NCI-H226 (cell line): ENCODE measurements at regions not wholly inside any gene's neighbourhood (a gene's known extent, or its start where the extent isn't known, plus 50 kb on each side); places are given as distances from the start of the nearest gene placed in this dataset.

Source experiments
- DNase-seq: peaks from one replicate; pipeline ENCODE4 v3.0.0-alpha.2; 2015

DNA sequence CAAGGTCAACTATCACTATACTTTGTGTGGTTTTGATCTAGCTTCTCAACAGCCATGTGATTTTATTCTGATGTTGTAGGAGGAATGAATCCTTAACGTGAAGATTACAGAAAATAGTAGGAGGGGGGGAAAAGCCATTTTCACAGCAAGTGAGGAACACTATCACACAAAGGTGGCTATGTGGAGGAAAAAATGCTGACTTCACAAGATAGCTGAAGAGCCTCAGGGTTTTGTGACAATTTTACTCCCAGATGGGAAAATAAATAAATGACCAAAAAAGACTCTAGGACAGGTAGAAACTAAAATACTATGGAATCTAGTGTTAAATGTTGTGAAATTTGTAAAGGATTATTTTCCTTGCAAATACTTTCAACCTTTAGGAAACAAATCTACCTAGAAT lies 281.0 kb downstream of the ADRA2A start:
- DNase-seq, result no peak

DNA sequence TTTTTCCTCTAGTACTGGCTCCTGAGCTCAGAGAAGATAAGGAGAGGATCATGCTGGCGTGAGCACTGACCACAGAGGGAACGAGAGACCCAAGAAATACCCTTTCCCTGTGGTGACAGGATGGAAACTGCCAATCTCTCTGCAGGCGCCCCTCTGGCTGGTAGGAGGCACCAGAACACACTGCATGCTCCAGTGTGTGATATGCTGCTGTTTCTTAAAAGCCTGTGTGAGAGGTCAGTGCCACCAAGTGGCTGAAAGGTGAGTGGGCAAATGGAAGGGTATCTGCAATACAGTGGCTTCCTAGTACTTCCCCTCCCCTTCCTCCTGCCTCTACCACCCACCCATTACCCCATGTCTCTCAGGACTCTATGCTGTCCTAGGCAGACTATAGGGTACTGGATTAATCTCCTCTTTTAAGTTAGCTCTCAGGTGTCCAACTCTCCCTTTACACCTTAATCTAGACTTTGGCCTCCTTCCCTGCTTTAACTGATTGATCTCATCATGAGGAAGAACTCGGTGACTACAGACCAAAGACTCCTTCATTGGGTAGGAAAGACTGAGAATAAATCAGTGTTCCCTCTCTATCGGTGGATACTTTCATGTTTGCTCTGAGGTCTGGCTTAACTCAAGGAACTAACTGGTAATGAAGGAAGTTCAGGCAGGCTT lies 283.6 kb downstream of the ADRA2A start:
- no peak for DNase-seq

DNA sequence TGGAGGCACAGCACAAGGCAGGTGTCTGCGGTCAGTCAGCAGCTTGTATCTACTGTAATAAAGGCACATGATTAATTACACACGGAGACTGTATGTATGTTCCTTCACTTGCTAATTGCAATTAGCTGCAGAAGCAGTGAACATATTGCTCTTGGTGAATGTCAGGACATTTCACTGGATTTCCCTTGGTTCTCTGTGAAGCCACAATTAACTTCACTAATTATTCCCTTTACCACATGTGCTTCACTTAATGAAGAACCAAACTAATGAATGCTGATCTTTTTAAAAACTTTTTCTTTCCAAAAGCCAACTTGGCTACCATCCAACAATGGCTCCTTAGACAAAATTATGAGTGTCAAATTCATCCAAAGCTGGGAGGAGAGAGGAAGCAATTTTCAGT lies 290.7 kb downstream of the ADRA2A start:
- no peak for DNase-seq

DNA sequence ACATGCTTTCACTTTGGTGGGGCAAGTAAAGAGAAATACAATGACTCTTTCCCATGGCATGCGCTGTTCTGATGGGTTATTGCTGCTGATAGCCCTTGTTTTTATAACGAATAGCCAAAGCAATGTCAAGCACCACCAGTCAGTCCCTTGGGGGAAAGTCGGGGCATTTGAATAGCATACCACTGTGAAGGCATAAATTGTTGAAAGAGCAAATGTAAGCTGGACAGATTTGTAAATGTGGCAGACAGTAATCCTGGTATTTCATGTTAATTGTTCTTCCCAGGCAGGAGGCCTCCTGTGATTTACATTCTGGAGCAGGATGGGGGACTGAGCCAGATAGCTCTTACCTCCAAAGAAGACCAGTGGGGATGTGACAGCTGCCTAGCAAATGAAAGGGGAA lies 293.3 kb downstream of the ADRA2A start:
- DNase-seq, result no peak

DNA sequence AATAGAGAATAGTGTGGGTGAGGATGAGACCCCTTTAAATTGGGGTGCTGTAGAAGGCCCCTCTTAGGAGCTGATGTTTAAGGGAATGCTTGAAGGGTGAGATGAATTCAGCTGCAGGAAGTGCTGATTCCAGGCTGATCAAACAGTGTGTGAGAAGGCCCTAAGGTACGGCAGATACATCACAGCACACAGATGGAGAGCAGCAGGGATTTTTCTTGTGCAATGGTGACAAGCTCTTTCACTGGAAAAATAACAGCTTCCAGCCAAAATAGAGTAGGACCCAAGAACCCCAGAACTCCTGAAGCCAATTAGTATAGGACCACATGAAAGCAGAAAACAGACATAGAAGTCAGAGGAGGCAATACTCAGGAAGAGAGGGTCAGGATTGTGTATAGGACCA lies 296.9 kb downstream of the ADRA2A start:
- no peak for DNase-seq

DNA sequence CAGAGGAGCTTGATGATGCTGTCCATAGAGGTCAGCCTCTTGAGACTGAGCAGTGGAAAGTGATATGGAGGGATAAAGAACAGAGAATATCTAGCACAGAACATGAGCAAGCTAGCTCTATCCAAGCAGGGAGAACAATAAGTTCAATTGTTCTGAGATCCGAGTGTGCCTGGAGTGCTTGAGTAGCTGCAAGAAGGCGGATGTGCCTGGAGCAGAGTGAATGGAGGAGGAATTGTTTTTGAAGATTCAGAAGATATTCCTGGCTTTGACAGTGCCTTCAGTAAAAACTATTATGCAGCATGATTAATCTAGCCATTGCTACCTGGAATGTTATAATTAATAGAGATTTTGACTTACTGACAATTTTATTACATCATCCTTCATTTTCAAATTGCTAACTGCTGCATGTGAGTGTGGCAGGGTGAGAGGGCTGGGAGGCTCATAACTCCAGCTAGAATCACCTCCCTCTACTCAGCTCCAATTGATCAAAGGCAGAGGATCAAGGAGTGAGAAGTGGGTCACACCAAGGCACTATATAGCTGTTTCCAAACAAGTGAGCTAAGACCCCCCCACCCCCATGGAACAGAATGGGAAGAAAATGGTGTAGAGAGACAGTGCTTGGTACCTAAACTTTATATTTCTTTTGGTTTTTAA lies 302.8 kb downstream of the ADRA2A start:
- DNase-seq, result no peak

DNA sequence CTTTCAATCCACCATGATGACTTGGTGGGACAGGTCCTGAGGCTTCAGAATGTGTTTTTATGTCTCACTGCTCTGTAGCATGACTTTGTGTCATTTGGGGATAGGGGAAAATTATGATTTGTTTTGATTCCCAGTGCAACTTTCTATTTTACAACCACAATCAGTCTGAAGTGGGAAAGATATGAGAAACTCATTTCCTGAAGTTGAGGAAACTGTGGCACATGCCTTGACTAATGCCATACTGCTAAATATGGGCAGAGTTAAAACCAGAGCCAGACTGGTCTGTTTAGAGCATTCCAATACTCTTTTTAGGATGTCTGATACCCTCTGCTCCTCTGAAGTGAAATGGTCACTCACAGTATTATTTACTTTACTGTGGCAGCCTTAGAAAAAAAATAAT lies 307.7 kb downstream of the ADRA2A start:
- no peak for DNase-seq

DNA sequence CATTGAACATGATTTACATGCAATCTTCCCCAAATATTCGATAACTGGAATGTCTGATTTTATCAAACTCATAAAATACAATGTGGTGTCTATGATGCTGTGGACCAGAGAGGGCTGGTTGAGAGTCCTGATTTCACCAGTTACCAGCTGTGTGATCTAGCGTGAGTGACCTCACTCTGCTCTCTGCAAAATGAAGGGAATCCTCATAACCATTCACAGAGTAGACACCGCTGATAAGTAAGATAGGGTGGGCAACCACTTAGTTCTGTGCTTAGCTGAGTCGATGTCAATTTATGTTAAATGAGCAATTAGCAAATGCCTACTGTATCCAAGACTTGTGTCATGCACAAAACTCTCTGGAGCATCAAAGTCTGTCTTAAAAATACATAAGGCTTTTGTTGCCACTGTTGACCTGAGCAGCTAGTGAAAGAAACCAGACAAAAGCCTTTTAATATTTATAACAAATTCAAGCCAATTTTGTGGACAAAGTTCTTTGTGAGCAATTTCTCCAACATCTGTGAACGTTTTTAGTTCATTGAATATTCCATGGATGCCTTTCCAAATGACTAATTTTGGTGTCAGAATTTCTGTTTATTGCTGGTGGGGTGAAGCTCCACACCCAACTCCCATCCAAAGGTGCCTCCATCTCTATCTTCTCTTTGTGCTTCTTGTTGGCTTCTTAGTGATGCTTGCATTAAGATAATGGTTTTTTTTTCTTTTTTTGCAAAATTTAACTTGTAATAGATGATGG lies 314.2 kb downstream of the ADRA2A start:
- no peak for DNase-seq

DNA sequence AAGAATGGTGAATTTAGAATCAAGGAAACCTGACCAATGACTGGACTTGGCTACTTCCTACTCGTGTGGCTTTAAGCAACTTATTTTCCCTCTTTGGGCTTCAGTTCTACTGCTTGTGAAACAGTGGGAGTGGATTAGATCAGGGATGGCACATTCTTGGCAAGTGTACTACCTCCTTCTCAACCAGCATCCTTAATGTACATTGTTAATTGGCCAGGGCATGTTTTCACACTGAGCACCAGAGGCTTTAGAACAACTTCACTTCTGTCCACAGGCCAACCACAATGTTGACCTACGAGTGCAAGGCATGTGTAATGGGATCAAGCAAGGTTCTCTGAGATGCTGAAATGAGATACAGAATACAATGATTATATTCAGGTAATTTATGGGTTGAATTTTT lies 315.3 kb downstream of the ADRA2A start:
- DNase-seq, result no peak

DNA sequence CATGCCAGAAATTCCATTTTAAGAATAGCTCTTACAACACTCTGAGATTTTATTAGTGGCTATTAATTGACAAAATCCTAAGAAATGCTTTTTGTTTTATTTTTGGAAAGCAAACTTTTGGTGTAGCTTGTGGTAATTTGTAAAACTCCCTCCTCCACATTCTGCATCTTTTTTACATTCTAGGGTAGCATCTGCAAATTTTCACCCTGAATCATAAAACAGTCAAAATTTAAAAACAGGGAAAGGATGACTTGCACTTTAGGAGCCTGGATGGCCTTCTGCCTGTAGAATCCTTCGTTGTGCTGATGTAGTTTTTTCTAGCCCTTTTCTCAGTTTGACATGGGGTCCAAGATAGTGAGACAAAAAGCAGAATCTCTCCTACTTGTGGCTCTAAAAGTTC lies 316.1 kb downstream of the ADRA2A start:
- DNase-seq, result no peak

DNA sequence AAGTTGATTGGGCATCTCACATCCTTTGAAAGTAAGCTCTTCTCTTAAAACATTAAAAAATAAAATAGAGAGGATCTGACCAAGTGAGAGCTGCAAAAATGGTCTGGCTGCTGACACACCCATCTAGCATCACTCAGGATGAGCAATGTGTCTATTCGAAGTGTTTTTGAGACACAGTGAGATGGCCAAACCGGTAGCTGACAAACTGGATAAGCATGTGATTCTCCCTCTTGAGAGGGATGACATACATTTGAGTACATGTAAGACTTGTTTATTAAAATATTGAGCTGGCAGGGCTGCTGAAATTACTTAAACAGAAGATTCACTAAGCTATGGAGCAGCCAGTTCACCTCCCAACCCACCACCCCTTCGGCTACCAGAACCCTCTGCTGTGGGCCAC lies 333.9 kb downstream of the ADRA2A start:
- DNase-seq, result no peak

DNA sequence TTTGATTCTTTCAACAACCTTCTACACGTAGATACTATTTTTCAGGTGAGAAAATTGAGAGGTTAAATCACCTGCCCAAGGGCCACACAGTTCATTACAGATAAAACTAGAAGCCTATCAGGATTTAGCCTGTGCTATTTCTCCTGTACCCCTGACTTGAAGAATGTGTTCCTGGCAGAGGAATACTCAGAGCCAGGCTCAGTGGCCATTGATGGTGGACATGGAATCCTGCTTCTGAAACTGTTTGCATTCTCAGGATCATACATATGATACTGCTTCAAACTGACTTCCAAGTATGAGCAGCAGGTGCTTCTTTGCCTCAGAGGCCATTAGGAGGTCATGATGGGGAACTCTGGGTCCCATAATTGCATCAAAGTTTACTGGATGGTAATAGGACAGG lies 348.6 kb downstream of the ADRA2A start:
- DNase-seq, result no peak

DNA sequence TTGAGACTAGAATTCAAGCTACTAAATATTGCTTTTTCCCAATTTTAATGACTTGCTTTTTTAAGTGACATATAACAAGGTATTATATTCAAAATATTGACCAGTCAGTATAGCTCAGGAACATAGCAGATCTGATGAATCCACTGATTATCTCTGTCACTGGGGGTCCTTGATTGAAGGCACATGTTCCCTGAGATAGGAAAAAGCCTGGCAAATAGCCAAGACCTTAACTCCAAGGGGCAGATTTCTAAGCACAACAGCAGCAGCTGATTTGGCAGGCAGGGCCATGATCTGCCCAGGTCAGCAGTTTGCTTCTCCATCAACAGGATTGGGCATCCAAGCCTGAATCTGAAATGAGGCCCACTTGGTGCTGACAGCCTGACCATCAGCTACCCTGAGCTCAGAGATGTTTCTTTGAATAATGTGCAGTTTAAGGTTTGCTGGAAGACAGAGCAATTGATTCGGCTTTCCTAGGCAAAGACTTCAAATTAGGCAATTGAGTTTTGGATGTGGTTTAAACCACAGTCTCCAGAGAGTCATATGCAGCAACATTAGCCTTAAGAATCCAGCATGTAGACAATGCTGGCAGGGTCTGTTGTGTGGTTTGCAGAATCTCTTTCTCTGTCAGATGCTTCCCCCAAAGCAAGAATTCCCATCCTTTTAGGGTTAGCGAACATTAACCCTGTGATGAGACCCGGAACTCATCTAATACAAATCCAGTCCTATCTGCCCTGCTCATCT lies 352.6 kb downstream of the ADRA2A start:
- no peak for DNase-seq

DNA sequence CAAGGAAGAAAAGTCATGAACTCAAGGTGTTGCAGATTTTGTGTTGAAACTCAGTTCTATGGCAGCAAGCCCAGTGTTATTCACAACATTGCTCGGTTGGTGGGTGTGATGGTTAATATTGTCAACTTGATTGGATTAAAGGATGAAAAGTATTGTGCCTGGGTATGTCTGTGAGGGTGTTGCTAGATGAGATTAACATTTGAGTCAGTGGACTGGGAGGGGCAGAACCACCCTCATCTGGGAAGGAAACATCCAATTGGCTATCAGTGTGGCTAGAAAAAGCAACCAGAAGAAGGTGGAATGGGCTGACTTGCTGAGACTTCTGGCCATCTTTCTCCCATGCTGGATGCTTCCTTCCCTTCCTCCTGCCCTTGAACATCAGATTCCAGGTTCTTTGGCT lies 353.2 kb downstream of the ADRA2A start:
- DNase-seq, result no peak

DNA sequence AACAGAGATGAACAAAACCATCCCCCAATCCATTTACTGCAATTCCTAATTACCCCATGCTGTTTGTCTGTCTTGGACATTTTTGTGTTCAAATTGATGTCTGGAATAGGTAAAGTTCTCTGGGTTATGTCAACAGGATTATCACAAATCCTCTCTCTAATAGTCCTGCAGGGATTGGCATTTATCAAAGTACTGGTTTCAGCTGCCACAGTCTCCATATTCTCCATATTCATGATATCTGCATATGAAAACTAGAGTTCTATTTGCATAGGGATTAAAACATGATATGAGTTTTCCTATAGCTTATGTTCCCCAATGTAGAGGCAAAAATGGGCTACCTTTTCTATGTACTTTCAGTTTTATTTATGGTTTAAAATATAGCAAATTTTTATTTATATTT lies 355.8 kb downstream of the ADRA2A start:
- DNase-seq, result no peak

DNA sequence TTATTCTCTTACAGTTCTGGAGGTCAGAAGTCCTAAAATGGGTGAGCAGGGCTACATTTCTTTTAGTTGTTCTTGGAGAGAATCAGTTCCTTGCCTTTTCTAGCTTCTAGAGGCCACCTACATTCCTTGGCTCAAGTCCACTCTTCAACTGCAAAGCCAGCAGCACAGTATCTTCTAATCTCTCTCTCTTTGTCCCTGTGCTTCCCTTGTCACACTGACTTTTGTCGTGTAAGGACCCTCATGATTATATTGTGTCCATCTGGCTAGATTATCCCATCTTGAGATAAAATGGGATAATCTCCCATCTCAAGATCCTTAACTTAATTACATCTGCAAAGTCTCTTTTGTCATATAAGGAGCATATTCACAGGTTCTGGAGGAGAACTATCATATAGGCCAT lies 359.0 kb downstream of the ADRA2A start:
- no peak for DNase-seq

DNA sequence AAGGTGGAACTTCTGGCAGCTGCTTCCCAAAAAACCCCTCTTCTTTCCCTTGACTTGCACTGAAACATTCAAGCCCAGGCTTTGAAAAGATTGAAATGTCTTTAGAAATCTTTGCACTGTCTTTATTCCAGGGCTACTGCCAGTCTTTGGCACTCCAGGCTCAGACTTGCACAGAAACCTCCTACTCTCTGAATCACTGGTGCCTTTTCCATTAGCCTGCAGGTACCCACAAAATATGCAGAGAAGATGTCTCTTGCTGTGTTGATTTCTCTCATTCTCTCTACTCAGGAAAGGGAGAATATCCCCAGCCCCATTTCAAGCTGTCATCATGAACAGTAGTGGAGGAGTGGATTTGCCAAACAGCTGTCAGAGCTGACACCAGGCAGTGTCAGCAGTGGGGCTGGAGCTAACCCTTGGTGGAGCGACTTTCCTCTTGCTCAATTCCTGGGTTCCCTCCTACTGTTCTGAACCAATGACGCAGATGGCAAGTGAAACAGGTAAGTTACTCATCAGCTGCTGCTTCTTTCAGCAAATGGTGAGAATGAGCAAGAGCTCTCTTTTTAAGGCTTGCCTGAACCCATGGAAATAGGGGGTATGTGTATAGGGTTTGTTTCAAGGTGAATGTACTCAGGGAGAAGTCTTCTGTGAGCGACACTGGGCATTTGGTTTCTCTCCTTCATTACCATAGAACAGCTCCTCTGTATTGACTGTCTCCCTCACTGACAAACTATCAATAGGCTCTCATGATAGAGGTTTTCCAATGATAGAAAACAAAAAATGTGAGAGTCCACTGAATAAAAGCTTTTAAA lies 362.4 kb downstream of the ADRA2A start:
- no peak for DNase-seq

DNA sequence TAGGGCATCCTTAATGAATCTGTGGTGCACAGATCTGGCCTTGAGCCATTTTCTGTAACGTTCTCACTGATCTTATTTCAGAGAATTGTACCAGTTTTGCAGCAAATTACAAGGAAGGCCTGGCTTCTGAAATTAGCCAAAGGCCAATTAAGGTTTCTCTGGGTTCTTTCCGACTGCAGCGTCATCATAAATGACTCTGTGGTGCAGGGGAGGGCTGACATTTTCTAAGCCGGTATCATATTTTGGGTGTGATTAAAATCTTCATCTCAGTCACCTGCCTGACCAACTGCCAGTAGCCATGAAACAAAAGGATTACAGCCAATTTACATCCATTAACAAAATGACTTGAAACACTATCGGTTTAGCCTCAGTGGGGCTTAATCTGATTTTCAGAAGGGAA lies 363.7 kb downstream of the ADRA2A start:
- no peak for DNase-seq

DNA sequence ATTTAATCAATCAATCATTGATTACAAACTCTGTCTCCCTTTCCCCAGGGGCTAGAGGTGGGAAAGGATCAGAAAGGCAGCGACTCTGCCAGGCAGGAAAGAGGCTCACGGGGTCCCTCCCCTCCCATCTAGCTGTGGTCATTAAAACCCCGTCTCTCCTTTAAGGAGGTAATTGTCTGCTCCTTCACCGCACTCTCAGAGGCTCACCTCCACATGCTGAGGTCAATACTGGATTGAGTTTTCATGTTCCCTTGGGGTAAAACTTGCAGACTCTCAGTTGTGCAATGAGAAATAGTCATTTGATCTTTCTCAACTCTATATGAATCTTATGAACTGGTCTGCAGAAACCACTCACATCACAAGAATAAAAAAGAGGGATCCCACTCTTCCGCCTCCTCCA lies 368.8 kb downstream of the ADRA2A start:
- DNase-seq, result no peak

DNA sequence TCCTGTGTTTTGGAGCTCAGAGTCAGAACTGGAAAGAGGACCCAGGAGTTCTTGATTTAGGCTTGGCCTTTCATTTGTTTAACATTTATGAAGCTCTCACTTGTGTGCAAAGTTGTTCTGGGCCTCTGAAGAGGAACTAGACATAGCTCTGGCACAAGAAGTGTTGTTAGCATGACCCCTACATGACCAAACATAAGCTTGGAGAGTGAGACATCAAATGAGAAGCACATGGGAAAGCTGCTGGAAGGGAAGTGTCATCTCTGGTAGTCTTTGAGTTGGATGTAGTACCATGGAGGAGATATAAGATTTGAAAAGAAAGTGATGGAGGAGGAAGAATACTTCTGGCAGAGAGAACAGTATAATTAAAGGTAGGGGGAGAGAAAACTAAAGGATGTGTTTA lies 370.1 kb downstream of the ADRA2A start:
- no peak for DNase-seq

DNA sequence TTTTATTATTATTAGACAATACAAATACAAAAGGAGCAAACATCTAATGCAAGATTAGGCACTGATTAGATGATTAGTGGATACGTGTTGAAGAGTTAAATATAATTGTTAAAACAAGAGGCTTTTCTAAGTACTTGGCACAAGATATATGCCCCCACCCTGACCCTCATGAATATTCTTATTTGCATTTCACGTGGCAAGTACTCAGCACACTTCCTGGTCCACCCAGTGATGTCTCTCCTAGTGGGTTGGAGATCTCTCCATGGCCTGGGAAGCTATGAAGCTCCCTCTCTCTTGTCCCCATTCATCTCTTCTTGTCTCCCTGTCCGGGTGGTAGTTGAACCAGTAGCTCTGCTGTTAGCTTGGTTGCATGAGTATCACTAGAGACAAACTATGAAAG lies 375.3 kb downstream of the ADRA2A start:
- DNase-seq, result no peak

DNA sequence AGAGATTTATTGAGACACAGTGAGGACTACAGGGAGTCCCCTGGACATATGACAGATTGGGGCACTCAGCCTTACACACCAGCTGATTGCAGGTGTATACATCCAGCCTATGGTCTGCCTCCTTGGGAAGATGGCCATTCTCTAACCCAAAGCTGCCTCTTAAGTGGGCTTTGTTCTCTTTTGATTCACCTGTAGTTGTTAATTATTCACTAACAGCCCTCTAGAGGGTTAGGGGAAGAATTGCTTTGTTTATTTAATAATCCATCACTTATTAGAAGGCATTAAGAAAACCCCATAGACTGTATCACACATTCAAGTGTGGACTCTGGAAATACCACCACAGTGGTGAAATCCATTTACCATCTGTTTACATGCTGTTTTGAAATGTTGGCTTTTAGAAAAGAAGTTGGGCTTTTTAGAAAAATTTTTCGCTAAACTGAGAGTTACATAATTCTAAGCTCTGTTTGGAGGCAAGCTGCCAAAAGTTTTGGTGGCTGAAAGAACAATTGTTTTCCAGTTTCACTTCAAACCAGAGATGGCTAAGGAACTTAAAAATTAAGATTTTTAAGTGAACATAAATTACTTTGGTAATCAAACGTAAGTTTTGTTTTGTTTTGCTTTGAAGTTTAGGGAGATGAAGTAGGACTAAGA lies 379.1 kb downstream of the ADRA2A start:
- no peak for DNase-seq
